ENCODE measurements at regions not wholly inside any gene's neighbourhood (a gene's known extent, or its start where the extent isn't known, plus 50 kb on each side); places are given as distances from the start of the nearest gene placed in this dataset.

- Mint-ChIP-seq H3K27me3 (peaks cover 8% of the 10 kb centered on the region), H3K4me1 (no peaks in the 10 kb centered on the region), H3K4me3 (no peak overlapping the region), H3K27ac (no peak overlapping the region), H3K9me3 (no peaks in the 10 kb centered on the region)
- no peak for ATAC-seq
- no peak for DNase-seq
These were observed 104.3 kb upstream of the BLID start for GRCh38 chr11:122220321-122220720.

- Mint-ChIP-seq H3K4me1 (no peaks in the 10 kb centered on the region), H3K27me3 (peaks cover 8% of the 10 kb centered on the region), H3K4me3 (no peak overlapping the region), H3K9me3 (no peaks in the 10 kb centered on the region), H3K27ac (no peak overlapping the region)
- ATAC-seq (no peak), DNase-seq (no peak)
These were observed 103.8 kb upstream of the BLID start for GRCh38 chr11:122219791-122220190.

GRCh38 chr11:122215244-122215992 is 99.4 kb upstream of the BLID start:
- ATAC-seq (peak; percentile 57), DNase-seq (peak; percentile 39)
- no peak overlapping the region for H3K4me3 Mint-ChIP-seq
- H3K27ac Mint-ChIP-seq, result no peak overlapping the region
- H3K27me3 Mint-ChIP-seq, result peaks cover 8% of the 10 kb centered on the region
- H3K4me1 Mint-ChIP-seq, result no peaks in the 10 kb centered on the region
- H3K9me3 Mint-ChIP-seq, result no peaks in the 10 kb centered on the region

GRCh38 chr11:122214567-122214966 is 98.6 kb upstream of the BLID start:
- no peaks in the 10 kb centered on the region for H3K4me1 Mint-ChIP-seq
- no peak overlapping the region for H3K4me3 Mint-ChIP-seq
- H3K27me3 Mint-ChIP-seq, result peaks cover 8% of the 10 kb centered on the region
- no peak for ATAC-seq
- H3K9me3 Mint-ChIP-seq, result no peaks in the 10 kb centered on the region
- H3K27ac Mint-ChIP-seq, result no peak overlapping the region
- DNase-seq, result no peak

GRCh38 chr11:122214080-122214479 is 98.1 kb upstream of the BLID start:
- Mint-ChIP-seq H3K27ac (no peak overlapping the region), H3K4me1 (no peaks in the 10 kb centered on the region), H3K27me3 (peaks cover 8% of the 10 kb centered on the region), H3K4me3 (no peak overlapping the region), H3K9me3 (no peaks in the 10 kb centered on the region)
- no peak for DNase-seq
- ATAC-seq, result no peak

- no peak for DNase-seq
- ATAC-seq, result peak; percentile 29
- Mint-ChIP-seq H3K27ac (no peak overlapping the region), H3K4me1 (no peaks in the 10 kb centered on the region), H3K27me3 (peaks cover 8% of the 10 kb centered on the region), H3K9me3 (no peaks in the 10 kb centered on the region), H3K4me3 (no peak overlapping the region)
These were observed 97.2 kb upstream of the BLID start for GRCh38 chr11:122213171-122213570.

GRCh38 chr11:122210367-122210997 is 94.5 kb upstream of the BLID start:
- no peaks in the 10 kb centered on the region for H3K9me3 Mint-ChIP-seq
- no peak for DNase-seq
- H3K4me3 Mint-ChIP-seq, result no peak overlapping the region
- peaks cover 8% of the 10 kb centered on the region for H3K27me3 Mint-ChIP-seq
- no peaks in the 10 kb centered on the region for H3K4me1 Mint-ChIP-seq
- ATAC-seq, result no peak
- H3K27ac Mint-ChIP-seq, result peak overlapping the region in 1 of 2 donors; percentile 28

GRCh38 chr11:122209619-122210366 is 93.8 kb upstream of the BLID start:
- H3K9me3 Mint-ChIP-seq, result no peaks in the 10 kb centered on the region
- DNase-seq (no peak), ATAC-seq (no peak)
- peaks cover 8% of the 10 kb centered on the region for H3K27me3 Mint-ChIP-seq
- H3K27ac Mint-ChIP-seq, result peak overlapping the region in 1 of 2 donors; percentile 28
- H3K4me3 Mint-ChIP-seq, result no peak overlapping the region
- H3K4me1 Mint-ChIP-seq, result no peaks in the 10 kb centered on the region

- Mint-ChIP-seq H3K27me3 (peaks cover 22% of the 10 kb centered on the region), H3K27ac (no peak overlapping the region), H3K9me3 (no peaks in the 10 kb centered on the region), H3K4me1 (no peaks in the 10 kb centered on the region), H3K4me3 (no peak overlapping the region)
- DNase-seq, result no peak
- no peak for ATAC-seq
These were observed 92.1 kb upstream of the BLID start for GRCh38 chr11:122207921-122208764.

- no peak for DNase-seq
- Mint-ChIP-seq H3K4me3 (no peak overlapping the region), H3K9me3 (no peaks in the 10 kb centered on the region), H3K4me1 (no peaks in the 10 kb centered on the region), H3K27ac (no peak overlapping the region), H3K27me3 (peaks cover 29% of the 10 kb centered on the region)
- no peak for ATAC-seq
These were observed 91.5 kb upstream of the BLID start for GRCh38 chr11:122207505-122207904.

- no peak overlapping the region for H3K4me3 Mint-ChIP-seq
- H3K9me3 Mint-ChIP-seq, result no peaks in the 10 kb centered on the region
- H3K27me3 Mint-ChIP-seq, result peaks cover 41% of the 10 kb centered on the region
- no peak for ATAC-seq
- no peak for DNase-seq
- no peak overlapping the region for H3K27ac Mint-ChIP-seq
- H3K4me1 Mint-ChIP-seq, result no peaks in the 10 kb centered on the region
These were observed 89.0 kb upstream of the BLID start for GRCh38 chr11:122205036-122205435.

GRCh38 chr11:122204206-122204605 is 88.2 kb upstream of the BLID start:
- no peak for ATAC-seq
- no peak overlapping the region for H3K27ac Mint-ChIP-seq
- DNase-seq, result no peak
- no peak overlapping the region for H3K4me3 Mint-ChIP-seq
- H3K27me3 Mint-ChIP-seq, result peaks cover 41% of the 10 kb centered on the region
- H3K4me1 Mint-ChIP-seq, result no peaks in the 10 kb centered on the region
- H3K9me3 Mint-ChIP-seq, result no peaks in the 10 kb centered on the region

GRCh38 chr11:122202951-122203456 is 87.0 kb upstream of the BLID start:
- ATAC-seq (peak; percentile 82), DNase-seq (peak; percentile 39 to 45)
- H3K4me1 Mint-ChIP-seq, result no peaks in the 10 kb centered on the region
- H3K4me3 Mint-ChIP-seq, result no peak overlapping the region
- no peak overlapping the region for H3K27ac Mint-ChIP-seq
- peaks cover 41% of the 10 kb centered on the region for H3K27me3 Mint-ChIP-seq
- no peaks in the 10 kb centered on the region for H3K9me3 Mint-ChIP-seq

- H3K27ac Mint-ChIP-seq, result no peak overlapping the region
- no peak overlapping the region for H3K4me3 Mint-ChIP-seq
- H3K9me3 Mint-ChIP-seq, result no peaks in the 10 kb centered on the region
These were observed 86.3 kb upstream of the BLID start for GRCh38 chr11:122202161-122202950.

More at GRCh38 chr11:122202161-122202950, 86.3 kb upstream of the BLID start:
- ATAC-seq (peak; percentile 13), DNase-seq (no peak)
- H3K27me3 Mint-ChIP-seq, result peaks cover 42% of the 10 kb centered on the region
- no peaks in the 10 kb centered on the region for H3K4me1 Mint-ChIP-seq

All from stimulated activated naive CD8-positive, alpha-beta T cell treated with anti-CD3 and anti-CD28 coated beads, Interleukin-15, amount 100 ng/mL, for 72 hours (primary cell).